ENCODE measurements at regions not wholly inside any gene's neighbourhood (a gene's known extent, or its start where the extent isn't known, plus 50 kb on each side); places are given as distances from the start of the nearest gene placed in this dataset.

DNA sequence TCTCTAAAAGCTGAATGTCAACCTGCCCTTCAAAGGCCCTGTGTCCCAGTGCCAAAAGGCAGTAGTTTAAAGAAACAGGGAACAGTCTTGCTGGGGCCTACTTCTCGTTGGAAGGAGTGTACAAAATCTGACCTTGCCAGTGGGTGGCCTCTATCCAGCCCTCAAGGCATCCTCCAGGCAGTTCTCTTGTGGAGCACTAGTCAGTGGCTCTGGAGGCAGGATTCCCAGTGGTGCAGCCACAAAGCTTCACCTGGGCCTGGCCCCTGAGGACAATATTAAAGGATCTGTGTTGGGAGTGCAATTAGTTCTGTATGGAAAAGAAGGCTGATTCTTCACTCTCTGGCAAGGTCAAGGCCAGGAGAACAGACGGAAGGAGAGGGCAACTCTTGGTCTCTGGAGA lies 237.8 kb upstream of the ADAMTS9 start:
- Histone ChIP-seq H3K36me3 (ENCODE audit: insufficient read depth, low read length) (no peaks in the 10 kb centered on the region), H3K9ac (ENCODE audit: low read depth, low read length) (no peak overlapping the region), H3K9me3 (ENCODE audit: control insufficient read depth, insufficient read depth, low read length) (no peaks in the 10 kb centered on the region)

DNA sequence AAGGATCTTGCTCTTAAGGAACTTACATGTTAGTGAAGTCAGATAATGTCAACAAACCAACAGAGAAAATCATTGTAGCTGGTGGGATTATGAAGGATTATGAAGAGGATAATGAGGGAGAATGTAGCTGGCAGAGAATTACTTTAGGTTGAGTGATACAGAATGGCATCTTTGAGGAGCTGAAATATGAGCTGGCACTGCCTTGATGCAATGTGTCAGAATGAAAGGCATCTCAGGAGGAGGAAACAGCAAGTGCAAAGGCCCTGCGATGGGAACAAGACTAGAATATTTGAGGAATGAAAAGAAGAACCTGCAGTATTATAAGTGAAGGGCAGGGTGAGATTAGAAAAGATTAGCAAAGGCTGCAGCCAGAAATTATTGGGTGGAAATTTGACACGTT lies 237.2 kb upstream of the ADAMTS9 start:
- Histone ChIP-seq H3K9ac (ENCODE audit: low read depth, low read length) (no peak overlapping the region), H3K9me3 (ENCODE audit: control insufficient read depth, insufficient read depth, low read length) (no peaks in the 10 kb centered on the region), H3K36me3 (ENCODE audit: insufficient read depth, low read length) (no peaks in the 10 kb centered on the region), H3K4me1 (ENCODE audit: insufficient read depth, low read length) (peaks cover 8% of the 10 kb centered on the region; the same call in 1 of the 2 replicates)

More for the DNA sequence above, 237.8 kb upstream of the ADAMTS9 start:
- H3K4me1 ChIP-seq (ENCODE audit: insufficient read depth, low read length), result peaks cover 8% of the 10 kb centered on the region; the same call in 1 of the 2 replicates

DNA sequence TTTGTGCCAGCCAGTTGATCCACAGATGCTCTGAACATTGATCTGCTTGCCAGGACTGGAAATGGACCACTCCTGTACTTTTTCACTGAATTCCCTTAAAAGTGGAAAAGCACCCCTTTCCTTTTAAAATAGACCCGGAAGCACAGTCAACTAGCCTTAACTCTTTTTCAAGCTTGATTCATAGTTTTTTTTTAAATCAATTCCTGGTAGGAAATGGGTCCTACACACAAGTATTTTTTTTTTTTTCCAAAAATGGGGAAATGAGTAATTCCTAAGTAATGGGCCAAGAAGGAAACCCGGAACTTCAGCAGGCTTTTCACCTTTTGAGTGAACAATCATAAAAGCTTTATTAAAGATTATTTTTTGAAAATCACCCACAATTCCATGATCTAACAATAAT lies 234.4 kb upstream of the ADAMTS9 start:
- Histone ChIP-seq H3K36me3 (ENCODE audit: insufficient read depth, low read length) (no peaks in the 10 kb centered on the region), H3K4me1 (ENCODE audit: insufficient read depth, low read length) (peaks cover 22% of the 10 kb centered on the region), H3K9me3 (ENCODE audit: control insufficient read depth, insufficient read depth, low read length) (no peaks in the 10 kb centered on the region), H3K9ac (ENCODE audit: low read depth, low read length) (no peak overlapping the region)

DNA sequence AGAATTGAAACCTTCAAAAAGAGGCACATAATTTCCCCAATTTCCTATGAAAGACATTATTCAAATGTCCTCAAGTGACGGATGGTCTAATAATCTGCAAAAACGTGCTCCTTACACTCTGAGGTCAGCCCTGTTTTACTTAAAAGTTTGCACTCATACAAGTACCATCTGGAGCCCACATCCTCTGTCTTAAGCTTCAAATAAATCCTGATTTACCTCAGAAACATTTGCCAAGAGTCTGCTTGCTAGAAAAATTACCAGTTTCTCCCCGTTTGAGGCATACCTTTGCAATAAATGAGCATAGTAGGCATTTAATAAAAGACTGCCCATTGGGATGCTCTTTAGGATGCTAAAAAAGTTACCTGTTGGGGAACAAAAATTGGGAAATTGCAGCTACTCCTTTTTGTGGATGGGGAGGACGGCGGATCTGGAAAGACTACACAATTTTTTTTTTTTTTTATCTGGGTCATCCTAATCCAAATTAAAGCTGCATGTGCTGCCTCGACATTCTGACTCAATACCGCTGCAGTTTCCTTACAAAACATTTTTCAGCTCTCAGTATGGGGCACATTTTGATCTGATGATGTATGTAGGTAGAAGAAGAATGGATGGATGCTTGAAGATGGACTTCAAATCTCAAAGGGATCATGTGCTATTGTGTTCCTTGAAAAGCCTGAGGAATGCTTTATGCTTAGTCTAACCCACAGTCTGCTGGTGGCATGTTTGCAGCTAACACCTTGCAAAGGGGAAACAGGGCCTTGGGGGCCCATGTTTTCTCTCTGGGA lies 233.7 kb upstream of the ADAMTS9 start:
- Histone ChIP-seq H3K36me3 (ENCODE audit: insufficient read depth, low read length) (no peaks in the 10 kb centered on the region), H3K4me1 (ENCODE audit: insufficient read depth, low read length) (peaks cover 26% of the 10 kb centered on the region), H3K9me3 (ENCODE audit: control insufficient read depth, insufficient read depth, low read length) (no peaks in the 10 kb centered on the region), H3K9ac (ENCODE audit: low read depth, low read length) (no peak overlapping the region)

DNA sequence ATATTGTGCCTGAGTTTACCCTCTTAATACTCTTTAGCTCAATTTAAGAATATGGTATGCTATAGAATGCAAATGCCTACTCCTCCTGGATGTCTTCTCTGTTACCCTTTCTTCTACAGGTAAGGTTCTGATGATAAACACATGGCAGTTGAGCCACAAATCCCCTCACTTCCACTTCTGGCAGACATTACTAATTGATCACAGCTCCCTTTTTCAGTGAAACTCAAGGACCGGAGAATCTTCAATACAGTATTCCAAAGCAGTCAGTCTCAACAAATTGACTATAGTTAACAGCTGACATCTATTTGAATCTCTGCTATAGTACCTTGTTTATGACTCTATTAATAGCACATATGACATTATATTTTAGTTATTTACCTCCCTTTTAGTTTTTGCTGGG lies 232.1 kb upstream of the ADAMTS9 start:
- Histone ChIP-seq H3K9me3 (ENCODE audit: control insufficient read depth, insufficient read depth, low read length) (no peaks in the 10 kb centered on the region), H3K9ac (ENCODE audit: low read depth, low read length) (no peak overlapping the region), H3K4me1 (ENCODE audit: insufficient read depth, low read length) (peaks cover 35% of the 10 kb centered on the region), H3K36me3 (ENCODE audit: insufficient read depth, low read length) (no peaks in the 10 kb centered on the region)

DNA sequence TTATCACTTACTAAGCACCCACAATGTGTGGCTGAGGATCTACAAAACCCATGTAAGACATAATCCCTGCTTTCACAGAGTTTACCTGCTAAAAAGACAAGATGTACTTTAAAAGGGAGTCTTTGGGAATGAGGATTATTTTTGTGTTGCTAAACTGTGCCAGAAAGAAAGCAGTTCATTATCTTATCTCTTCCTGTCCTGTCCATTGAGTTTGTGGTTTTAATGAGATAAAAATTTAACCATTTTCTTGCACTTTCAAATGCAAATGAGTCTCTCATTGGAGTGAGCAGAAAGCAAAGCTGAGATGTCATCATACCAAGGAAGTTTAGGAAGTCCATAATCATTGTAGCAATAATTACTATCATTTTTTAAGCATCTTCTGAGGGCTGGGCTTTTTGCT lies 231.2 kb upstream of the ADAMTS9 start:
- Histone ChIP-seq H3K4me1 (ENCODE audit: insufficient read depth, low read length) (peaks cover 35% of the 10 kb centered on the region), H3K9ac (ENCODE audit: low read depth, low read length) (no peak overlapping the region), H3K9me3 (ENCODE audit: control insufficient read depth, insufficient read depth, low read length) (no peaks in the 10 kb centered on the region), H3K36me3 (ENCODE audit: insufficient read depth, low read length) (no peaks in the 10 kb centered on the region)

DNA sequence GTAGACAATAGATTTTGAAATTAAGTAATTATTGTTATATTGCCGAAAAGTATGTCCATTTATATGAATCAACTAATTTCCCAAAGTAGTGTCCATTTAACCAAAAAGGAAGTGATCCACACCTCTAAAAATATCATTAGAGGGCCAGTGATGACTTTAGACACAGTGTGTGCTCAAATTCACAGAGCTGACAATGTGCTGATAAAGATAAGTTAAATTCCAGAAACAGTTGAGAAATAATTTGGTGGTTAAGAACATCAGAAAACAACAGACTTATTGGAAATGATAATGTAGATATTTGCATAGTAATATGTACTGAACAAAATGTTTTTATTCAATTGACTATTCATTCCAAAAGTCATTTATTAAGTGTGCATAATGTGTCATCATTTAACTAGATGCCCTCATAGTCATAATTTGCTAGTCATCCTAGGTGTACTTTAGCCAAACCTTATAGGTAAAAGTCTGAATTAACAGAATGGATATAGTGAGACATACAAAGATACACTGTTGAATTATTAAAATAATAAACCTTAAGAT lies 230.2 kb upstream of the ADAMTS9 start:
- Histone ChIP-seq H3K4me1 (ENCODE audit: insufficient read depth, low read length) (peaks cover 35% of the 10 kb centered on the region), H3K36me3 (ENCODE audit: insufficient read depth, low read length) (no peaks in the 10 kb centered on the region), H3K9me3 (ENCODE audit: control insufficient read depth, insufficient read depth, low read length) (no peaks in the 10 kb centered on the region), H3K9ac (ENCODE audit: low read depth, low read length) (no peak overlapping the region)

DNA sequence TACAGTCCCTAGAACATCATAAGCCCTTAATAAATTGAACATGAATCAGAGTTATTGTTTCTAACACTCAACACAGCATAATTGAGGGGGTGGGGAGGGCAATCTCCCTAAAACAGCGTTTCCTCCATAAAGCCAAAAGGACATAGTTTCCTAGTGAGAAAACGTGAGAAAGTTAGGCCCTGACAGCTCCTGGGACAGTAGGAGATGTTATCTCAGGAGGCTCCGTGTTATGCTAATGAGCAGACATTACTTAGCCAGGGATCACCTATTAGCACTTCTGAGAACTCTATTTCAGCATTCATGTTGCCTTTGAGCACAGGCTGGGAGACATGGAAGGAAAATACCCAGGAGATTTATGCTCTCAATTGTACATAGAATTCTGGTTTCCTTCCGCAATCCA lies 229.1 kb upstream of the ADAMTS9 start:
- Histone ChIP-seq H3K4me1 (ENCODE audit: insufficient read depth, low read length) (peaks cover 33% of the 10 kb centered on the region), H3K9ac (ENCODE audit: low read depth, low read length) (no peak overlapping the region), H3K36me3 (ENCODE audit: insufficient read depth, low read length) (no peaks in the 10 kb centered on the region), H3K9me3 (ENCODE audit: control insufficient read depth, insufficient read depth, low read length) (no peaks in the 10 kb centered on the region)

DNA sequence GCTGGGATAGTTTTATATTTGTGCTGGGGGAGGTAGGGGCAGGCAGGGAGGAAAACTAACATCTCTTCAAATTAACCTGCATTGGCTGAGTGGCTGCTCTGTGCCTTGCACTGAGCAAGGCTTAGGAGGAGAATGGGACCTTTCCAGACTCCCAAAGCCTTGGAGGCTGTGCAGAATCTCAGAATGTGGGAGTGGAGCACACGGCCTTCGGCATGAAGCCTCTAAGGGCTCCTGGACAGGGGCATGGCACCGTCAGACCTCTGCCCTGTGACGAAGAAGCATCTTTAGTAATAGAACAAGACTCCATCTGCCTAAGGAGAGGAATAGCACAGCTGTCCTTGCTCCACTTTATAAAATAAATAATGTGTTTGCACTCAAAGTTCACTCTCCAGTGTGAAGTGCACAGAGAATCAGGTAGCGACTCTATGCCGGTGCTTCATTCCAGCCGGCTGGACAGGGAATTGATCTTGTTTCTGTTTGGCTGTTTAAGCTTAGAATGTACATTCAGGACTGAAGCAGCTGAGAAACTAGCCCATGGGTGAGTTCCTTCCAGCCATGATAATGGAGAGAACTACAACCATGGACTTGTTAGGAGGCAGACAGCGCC lies 228.5 kb upstream of the ADAMTS9 start:
- no peaks in the 10 kb centered on the region for H3K9me3 ChIP-seq (ENCODE audit: control insufficient read depth, insufficient read depth, low read length)
- peaks cover 27% of the 10 kb centered on the region for H3K4me1 ChIP-seq (ENCODE audit: insufficient read depth, low read length)
- H3K9ac ChIP-seq (ENCODE audit: low read depth, low read length), result no peak overlapping the region
- H3K36me3 ChIP-seq (ENCODE audit: insufficient read depth, low read length), result no peaks in the 10 kb centered on the region

DNA sequence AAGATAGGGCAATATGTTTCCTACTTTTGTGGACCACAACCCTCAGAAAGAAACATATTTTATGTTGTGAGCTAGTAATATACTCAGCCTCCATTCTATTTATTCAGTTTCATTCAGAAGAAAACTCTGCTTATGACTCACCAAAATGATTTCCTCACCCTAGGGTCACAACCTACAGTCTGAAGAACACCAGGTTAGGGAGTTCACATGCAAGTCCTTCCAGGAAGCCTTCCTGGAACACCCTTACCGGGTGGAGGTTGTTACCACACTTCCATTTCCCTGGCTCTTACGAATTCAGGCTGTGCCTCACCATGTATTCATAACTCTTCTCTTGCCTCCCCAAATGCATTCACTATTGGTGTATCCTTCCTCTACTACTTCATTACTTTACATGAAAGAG lies 228.0 kb upstream of the ADAMTS9 start:
- no peaks in the 10 kb centered on the region for H3K9me3 ChIP-seq (ENCODE audit: control insufficient read depth, insufficient read depth, low read length)
- no peak overlapping the region for H3K9ac ChIP-seq (ENCODE audit: low read depth, low read length)
- H3K4me1 ChIP-seq (ENCODE audit: insufficient read depth, low read length), result peaks cover 27% of the 10 kb centered on the region
- no peaks in the 10 kb centered on the region for H3K36me3 ChIP-seq (ENCODE audit: insufficient read depth, low read length)

DNA sequence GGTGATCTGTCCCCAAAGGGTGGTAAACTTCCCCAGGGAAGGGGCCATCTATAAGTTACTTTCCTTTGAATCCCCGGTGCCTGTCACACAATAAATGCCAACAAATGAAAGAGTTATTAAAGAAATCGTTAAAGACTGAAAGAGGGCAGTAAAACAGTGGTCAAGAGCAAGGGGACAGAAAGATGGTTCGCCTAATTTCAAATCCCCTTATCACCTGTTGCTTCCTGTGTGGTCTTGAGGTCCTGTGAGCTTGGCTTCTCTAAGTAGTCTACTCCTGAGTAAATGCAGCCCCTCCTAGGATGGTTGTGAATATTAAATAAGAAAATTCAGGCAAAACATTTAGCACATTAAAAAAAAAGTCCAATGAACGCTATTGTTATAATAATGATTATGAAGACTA lies 225.7 kb upstream of the ADAMTS9 start:
- Histone ChIP-seq H3K9me3 (ENCODE audit: control insufficient read depth, insufficient read depth, low read length) (no peaks in the 10 kb centered on the region), H3K9ac (ENCODE audit: low read depth, low read length) (no peak overlapping the region), H3K36me3 (ENCODE audit: insufficient read depth, low read length) (no peaks in the 10 kb centered on the region), H3K4me1 (ENCODE audit: insufficient read depth, low read length) (peaks cover 38% of the 10 kb centered on the region)

DNA sequence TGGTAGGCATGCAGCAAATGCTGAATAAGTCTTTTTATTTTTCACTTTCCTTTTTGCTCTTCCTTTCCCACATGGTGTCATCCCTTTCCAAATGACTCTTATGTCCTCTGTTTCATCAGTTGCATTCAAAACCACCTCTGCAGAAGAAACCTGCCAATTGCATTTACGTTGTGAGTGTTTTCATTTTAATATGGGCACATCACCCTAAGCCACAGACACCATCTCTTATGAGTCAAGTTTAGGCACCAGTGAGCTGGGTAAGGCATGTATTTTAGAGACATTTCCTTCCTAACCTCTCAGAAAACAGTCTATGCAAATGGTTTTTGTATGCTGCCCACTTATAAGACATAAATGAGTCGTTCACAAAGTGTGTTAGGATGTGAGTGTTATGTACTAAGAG lies 223.3 kb upstream of the ADAMTS9 start:
- Histone ChIP-seq H3K36me3 (ENCODE audit: insufficient read depth, low read length) (no peaks in the 10 kb centered on the region), H3K4me1 (ENCODE audit: insufficient read depth, low read length) (peaks cover 30% of the 10 kb centered on the region), H3K9me3 (ENCODE audit: control insufficient read depth, insufficient read depth, low read length) (no peaks in the 10 kb centered on the region), H3K9ac (ENCODE audit: low read depth, low read length) (no peak overlapping the region)

DNA sequence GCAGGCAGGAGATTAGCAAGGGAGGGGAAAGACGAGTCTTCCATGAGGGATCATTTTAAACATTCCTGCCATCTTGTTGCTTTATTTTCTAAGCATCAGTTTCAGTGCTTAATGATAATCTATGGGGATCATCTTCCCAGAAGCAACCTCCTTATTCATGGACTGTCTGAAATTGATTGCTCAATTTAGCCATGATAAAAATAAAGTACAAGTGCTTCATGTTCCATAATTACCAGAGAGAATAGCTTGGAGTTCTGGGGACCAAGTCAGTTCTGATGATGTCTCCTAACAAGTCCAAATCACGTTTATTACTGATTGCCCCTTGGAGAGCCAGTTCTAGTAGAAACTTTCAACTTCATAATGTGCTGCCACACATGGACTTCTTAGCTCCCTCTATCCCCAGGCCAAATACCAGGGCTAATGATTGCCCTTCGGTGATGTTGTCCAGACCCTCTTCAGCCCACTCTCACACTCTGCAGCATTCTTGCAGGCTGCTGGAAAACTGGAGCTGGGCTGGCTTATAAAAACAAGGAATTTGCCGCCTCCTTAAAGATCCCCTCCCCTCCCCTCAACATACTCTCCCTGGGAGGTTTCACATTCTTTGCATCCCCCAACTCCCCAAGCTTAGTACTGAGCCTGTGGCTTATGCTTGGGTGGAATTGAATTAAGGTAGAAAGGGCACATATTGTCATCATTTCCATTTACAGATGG lies 222.1 kb upstream of the ADAMTS9 start:
- H3K36me3 ChIP-seq (ENCODE audit: insufficient read depth, low read length), result no peaks in the 10 kb centered on the region
- H3K9me3 ChIP-seq (ENCODE audit: control insufficient read depth, insufficient read depth, low read length), result no peaks in the 10 kb centered on the region
- H3K9ac ChIP-seq (ENCODE audit: low read depth, low read length), result no peak overlapping the region
- H3K4me1 ChIP-seq (ENCODE audit: insufficient read depth, low read length), result peaks cover 30% of the 10 kb centered on the region

DNA sequence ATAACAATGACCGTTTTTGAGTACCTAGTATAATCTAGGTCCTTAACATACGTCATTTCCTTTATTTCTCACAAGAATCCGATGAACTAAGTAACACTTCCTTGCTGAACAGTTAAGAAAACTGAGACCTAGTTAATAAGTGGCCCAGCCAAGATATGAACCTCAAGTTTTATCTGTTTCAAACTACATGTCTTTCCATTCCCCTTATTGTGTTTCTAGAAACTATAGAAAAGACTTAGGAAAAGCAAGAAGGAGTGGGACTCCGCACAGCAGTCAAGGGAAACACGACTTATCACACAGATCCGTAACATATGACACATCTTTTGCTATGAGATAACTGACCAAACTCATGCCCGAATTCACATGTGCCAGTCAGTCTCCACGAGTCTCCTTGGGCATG lies 221.2 kb upstream of the ADAMTS9 start:
- H3K9me3 ChIP-seq (ENCODE audit: control insufficient read depth, insufficient read depth, low read length), result no peaks in the 10 kb centered on the region
- no peak overlapping the region for H3K9ac ChIP-seq (ENCODE audit: low read depth, low read length)
- H3K36me3 ChIP-seq (ENCODE audit: insufficient read depth, low read length), result no peaks in the 10 kb centered on the region
- H3K4me1 ChIP-seq (ENCODE audit: insufficient read depth, low read length), result peaks cover 30% of the 10 kb centered on the region
